ENCODE measurements at regions not wholly inside any gene's neighbourhood (a gene's known extent, or its start where the extent isn't known, plus 50 kb on each side); places are given as distances from the start of the nearest gene placed in this dataset.

DNA sequence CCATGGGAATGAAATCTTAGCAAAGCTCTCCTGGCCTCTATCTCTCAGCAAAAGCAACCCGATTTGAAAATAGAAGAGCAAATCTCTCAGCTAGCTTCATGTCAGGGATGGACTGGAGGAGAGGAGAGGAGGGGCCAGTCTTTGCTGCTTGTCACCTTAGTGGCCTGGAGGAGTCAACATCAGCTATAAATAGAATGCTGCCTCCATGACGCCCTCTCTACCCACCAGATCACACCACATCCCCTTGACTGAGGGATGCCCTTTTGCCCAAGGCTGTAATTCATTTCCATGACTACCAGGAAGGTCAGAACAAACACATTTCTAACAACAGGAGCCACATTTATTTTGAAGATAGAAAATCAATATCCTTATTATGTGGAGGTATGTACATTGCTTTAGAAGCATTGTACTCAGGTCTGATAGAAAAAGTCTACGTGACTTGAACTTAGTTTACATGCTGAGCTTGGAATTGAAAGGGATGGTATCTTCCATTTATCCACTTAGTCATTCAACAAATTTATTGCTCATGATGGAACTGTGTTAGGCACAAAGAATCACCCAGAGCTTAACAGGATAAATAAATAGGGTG is 92.4 kb upstream of the LIFR start:
- TF ChIP-seq, protein P1, sequence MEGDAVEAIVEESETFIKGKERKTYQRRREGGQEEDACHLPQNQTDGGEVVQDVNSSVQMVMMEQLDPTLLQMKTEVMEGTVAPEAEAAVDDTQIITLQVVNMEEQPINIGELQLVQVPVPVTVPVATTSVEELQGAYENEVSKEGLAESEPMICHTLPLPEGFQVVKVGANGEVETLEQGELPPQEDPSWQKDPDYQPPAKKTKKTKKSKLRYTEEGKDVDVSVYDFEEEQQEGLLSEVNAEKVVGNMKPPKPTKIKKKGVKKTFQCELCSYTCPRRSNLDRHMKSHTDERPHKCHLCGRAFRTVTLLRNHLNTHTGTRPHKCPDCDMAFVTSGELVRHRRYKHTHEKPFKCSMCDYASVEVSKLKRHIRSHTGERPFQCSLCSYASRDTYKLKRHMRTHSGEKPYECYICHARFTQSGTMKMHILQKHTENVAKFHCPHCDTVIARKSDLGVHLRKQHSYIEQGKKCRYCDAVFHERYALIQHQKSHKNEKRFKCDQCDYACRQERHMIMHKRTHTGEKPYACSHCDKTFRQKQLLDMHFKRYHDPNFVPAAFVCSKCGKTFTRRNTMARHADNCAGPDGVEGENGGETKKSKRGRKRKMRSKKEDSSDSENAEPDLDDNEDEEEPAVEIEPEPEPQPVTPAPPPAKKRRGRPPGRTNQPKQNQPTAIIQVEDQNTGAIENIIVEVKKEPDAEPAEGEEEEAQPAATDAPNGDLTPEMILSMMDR (conservative IDR thresholded peaks at IDR 0.05) = no peak
- TF ChIP-seq ZFX (IDR thresholded peaks at IDR 0.05) = no peak
- no peak overlapping the region for H3K27ac ChIP-seq

DNA sequence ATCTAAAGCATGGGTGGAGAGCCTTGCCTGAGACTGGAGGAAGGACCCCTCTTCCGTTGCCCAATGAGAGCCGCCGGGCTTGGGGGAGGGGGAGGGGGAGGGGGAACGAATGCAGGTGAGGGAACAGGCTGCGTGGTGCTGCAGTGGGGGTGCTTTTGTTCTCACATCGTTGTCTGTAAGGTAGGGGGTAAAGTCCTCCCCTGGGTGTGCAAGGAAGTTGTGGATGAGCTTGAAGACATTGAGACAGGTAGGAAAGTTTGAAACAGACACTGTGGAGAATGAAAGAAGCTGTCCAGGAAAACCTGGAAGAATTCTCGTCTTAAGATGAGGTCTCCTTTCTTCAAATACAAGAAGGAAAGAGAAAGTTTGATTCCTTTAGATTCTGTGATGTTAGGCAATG is 94.1 kb upstream of the LIFR start:
- H3K27ac ChIP-seq = no peak overlapping the region
- no peak for TF ChIP-seq ZFX (IDR thresholded peaks at IDR 0.05)
- TF ChIP-seq, protein P1 (conservative IDR thresholded peaks at IDR 0.05) = no peak

DNA sequence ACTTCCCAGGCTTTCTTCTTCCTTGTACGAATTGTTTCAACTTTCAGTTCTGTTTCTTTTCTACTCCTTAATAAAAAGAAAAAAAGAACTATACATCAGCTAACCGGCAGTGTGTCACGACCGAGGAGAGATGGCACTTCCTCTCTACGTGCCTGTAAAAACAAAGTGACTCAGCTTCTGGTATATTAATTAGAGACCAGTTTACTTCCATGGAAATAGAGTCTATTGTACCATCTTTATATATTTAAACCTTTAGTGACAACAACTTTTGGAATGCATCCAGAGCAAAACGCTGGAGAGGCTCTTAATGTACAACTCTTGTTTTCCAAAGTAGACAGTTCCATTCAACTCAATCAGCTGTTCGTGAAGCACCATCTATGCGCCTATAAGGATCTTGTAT is 94.5 kb upstream of the LIFR start:
- H3K27ac ChIP-seq = no peak overlapping the region

DNA sequence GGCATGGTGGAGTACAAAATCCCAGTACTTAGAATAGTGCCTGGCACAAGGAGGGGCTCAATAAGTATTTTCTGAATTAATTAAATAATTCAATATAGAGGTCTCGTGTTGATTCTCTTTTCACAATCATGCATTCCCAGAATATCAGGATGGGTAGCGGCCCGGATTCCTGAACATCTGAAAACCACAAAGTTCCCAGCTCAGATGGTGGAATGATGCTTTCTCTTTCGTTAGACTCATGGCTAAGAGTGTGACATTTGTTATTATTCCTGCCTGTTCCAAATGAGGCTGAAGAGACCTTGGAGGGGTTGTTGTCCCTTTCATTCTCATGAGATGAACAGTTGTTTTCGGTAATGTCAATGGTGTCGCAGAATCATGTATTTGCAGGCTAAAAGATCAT is 95.4 kb upstream of the LIFR start:
- H3K27ac ChIP-seq = no peak overlapping the region
- TF ChIP-seq ZFX (IDR thresholded peaks at IDR 0.05) = no peak
- TF ChIP-seq, protein P1 (conservative IDR thresholded peaks at IDR 0.05) = no peak

More for the DNA sequence above, 94.5 kb upstream of the LIFR start:
- no peak for TF ChIP-seq ZFX (IDR thresholded peaks at IDR 0.05)
- TF ChIP-seq, protein P1 (conservative IDR thresholded peaks at IDR 0.05) = no peak

DNA sequence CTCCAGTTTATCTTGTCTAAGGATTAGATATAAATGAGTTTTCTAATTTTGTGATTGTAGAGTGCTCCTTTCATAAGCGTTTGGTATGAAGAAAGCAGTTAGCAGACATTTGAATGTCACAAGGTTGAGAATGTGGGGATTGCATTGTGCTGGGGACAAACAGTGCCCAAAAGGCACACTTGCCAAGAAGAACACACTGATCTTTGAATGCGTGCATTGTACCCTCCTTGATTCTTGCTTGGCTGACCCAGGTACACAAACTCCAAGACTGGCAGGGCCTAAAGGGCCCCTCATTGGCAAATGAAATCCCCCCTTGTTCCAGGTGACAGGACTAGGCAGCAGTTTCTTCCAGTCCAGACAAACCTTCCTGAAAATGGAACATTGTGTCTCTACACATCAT is 96.9 kb upstream of the LIFR start:
- TF ChIP-seq, protein P1 (conservative IDR thresholded peaks at IDR 0.05) = no peak
- no peak for TF ChIP-seq ZFX (IDR thresholded peaks at IDR 0.05)
- H3K27ac ChIP-seq = no peak overlapping the region

DNA sequence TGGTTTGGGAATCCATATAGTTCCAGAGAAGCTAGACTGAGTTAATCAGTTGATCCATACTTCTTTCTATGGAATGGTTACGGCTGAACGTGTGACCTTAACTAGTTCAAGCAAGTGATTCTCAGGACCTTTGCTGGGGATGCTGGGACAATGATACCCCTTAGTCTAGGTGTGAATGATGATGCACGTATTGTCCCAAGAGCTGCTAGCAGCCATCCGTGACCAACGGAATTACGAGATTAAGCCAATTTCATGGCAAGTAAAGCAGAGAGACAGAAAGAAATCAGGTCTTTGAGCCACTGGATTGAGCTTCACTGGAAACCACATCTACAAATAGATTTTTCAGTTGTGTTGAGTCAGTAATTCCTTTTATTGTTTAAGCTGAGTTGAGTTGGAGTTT is 99.2 kb upstream of the LIFR start:
- no peak overlapping the region for H3K27ac ChIP-seq
- TF ChIP-seq, protein P1 (conservative IDR thresholded peaks at IDR 0.05) = no peak
- no peak for TF ChIP-seq ZFX (IDR thresholded peaks at IDR 0.05)

DNA sequence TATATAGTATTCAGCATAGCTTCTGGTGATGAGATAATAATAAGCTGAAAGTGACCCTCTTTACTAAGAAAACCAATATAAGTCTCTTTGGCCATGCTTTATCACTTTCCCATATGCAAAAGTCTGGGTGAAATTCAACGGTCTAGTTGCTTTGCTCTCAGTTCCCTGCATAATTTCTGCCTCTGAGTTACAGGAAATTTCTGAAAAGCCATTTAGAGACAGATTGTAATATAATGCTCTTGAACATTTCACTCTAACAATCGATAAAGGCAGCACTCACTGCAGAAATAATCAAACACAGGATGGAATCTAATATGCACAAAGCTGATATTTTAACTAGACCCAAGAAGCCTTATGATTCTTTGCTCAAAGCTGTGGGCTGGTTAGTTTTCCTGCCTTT is 100.1 kb upstream of the LIFR start:
- H3K27ac ChIP-seq = no peak overlapping the region
- TF ChIP-seq, protein P1 (conservative IDR thresholded peaks at IDR 0.05) = no peak
- TF ChIP-seq ZFX (IDR thresholded peaks at IDR 0.05) = no peak
